Suppressor macrophage treated with lipopolysaccharide for 1 hour (primary cell): ENCODE measurements at regions not wholly inside any gene's neighbourhood (a gene's known extent, or its start where the extent isn't known, plus 50 kb on each side); places are given as distances from the start of the nearest gene placed in this dataset.
A peak's percentile ranks its signal among the peaks of the same experiment; 100 is the strongest.

Experiments
- DNase-seq, 3 donors: peaks; one replicate each; pipeline ENCODE4 v3.0.0-alpha.2; 2020 to 2022

GRCh38 chr12:127479256-127479655 lies 787.7 kb upstream of the TMEM132C start:
- no peak for DNase-seq

- DNase-seq: no peak
Observed at GRCh38 chr12:127480775-127481314, 786.1 kb upstream of the TMEM132C start.

GRCh38 chr12:127482950-127483349 lies 784.0 kb upstream of the TMEM132C start:
- DNase-seq: no peak

GRCh38 chr12:127485528-127485927 lies 781.4 kb upstream of the TMEM132C start:
- peak; percentile 10 to 25 (median 12) for DNase-seq

- DNase-seq: no peak
Observed at GRCh38 chr12:127487031-127487430, 779.9 kb upstream of the TMEM132C start.

- no peak for DNase-seq
Observed at GRCh38 chr12:127489061-127489460, 777.9 kb upstream of the TMEM132C start.

GRCh38 chr12:127494961-127495915 lies 771.7 kb upstream of the TMEM132C start:
- DNase-seq: no peak

- DNase-seq: no peak
Observed at GRCh38 chr12:127496255-127496654, 770.7 kb upstream of the TMEM132C start.

GRCh38 chr12:127500512-127501035 lies 766.4 kb upstream of the TMEM132C start:
- peak in 1 of 3 donors; percentile 14 for DNase-seq

GRCh38 chr12:127501916-127502315 lies 765.1 kb upstream of the TMEM132C start:
- DNase-seq: peak in 1 of 3 donors; percentile 1

- DNase-seq: no peak
Observed at GRCh38 chr12:127503246-127503645, 763.7 kb upstream of the TMEM132C start.

GRCh38 chr12:127503996-127504395 lies 763.0 kb upstream of the TMEM132C start:
- peak in 1 of 3 donors; percentile 4 for DNase-seq

GRCh38 chr12:127504874-127505273 lies 762.1 kb upstream of the TMEM132C start:
- DNase-seq: no peak

GRCh38 chr12:127507341-127507740 lies 759.6 kb upstream of the TMEM132C start:
- no peak for DNase-seq

GRCh38 chr12:127509066-127509778 lies 757.7 kb upstream of the TMEM132C start:
- DNase-seq: peak in 1 of 3 donors; percentile 11

GRCh38 chr12:127515941-127516340 lies 751.0 kb upstream of the TMEM132C start:
- DNase-seq: no peak

GRCh38 chr12:127516467-127516866 lies 750.5 kb upstream of the TMEM132C start:
- no peak for DNase-seq

- no peak for DNase-seq
Observed at GRCh38 chr12:127519779-127520178, 747.2 kb upstream of the TMEM132C start.

GRCh38 chr12:127526925-127527324 lies 740.0 kb upstream of the TMEM132C start:
- no peak for DNase-seq

GRCh38 chr12:127528551-127528950 lies 738.4 kb upstream of the TMEM132C start:
- no peak for DNase-seq

- DNase-seq: no peak
Observed at GRCh38 chr12:127531542-127531941, 735.4 kb upstream of the TMEM132C start.

- DNase-seq: no peak
Observed at GRCh38 chr12:127533353-127533752, 733.6 kb upstream of the TMEM132C start.

GRCh38 chr12:127536833-127537428 lies 730.0 kb upstream of the TMEM132C start:
- no peak for DNase-seq
